ENCODE measurements at regions not wholly inside any gene's neighbourhood (a gene's known extent, or its start where the extent isn't known, plus 50 kb on each side); places are given as distances from the start of the nearest gene placed in this dataset.

- H3K36me3 Mint-ChIP-seq (ENCODE audit: low read depth): no peaks in the 10 kb centered on the region
- H3K4me3 Mint-ChIP-seq: no peak overlapping the region
- no peak overlapping the region for H3K27ac Mint-ChIP-seq
- no peak for DNase-seq
- H3K9me3 Mint-ChIP-seq: no peaks in the 10 kb centered on the region
- intact Hi-C loops (cut with micrococcal nuclease): no loop called here
- H3K4me1 Mint-ChIP-seq: no peaks in the 10 kb centered on the region
- H3K27me3 Mint-ChIP-seq: no peaks in the 10 kb centered on the region
Observed at GRCh38 chr2:156099382-156099781, 233.1 kb downstream of the NR4A2 start.

- Mint-ChIP-seq H3K27ac (no peak overlapping the region), H3K27me3 (no peaks in the 10 kb centered on the region)
- intact Hi-C loops (cut with micrococcal nuclease): no loop called here
Observed at GRCh38 chr2:156098506-156098905, 234.0 kb downstream of the NR4A2 start.

GRCh38 chr2:156088587-156088986, 243.9 kb downstream of the NR4A2 start:
- no peak for DNase-seq
- no peaks in the 10 kb centered on the region for H3K36me3 Mint-ChIP-seq (ENCODE audit: low read depth)
- intact Hi-C loops (cut with micrococcal nuclease): no loop called here
- no peak overlapping the region for H3K27ac Mint-ChIP-seq
- no peaks in the 10 kb centered on the region for H3K4me1 Mint-ChIP-seq
- no peaks in the 10 kb centered on the region for H3K9me3 Mint-ChIP-seq
- H3K4me3 Mint-ChIP-seq: no peak overlapping the region
- H3K27me3 Mint-ChIP-seq: no peaks in the 10 kb centered on the region

More at GRCh38 chr2:156098506-156098905, 234.0 kb downstream of the NR4A2 start:
- H3K4me1 Mint-ChIP-seq: no peaks in the 10 kb centered on the region
- H3K4me3 Mint-ChIP-seq: no peak overlapping the region
- no peaks in the 10 kb centered on the region for H3K36me3 Mint-ChIP-seq (ENCODE audit: low read depth)
- no peaks in the 10 kb centered on the region for H3K9me3 Mint-ChIP-seq
- DNase-seq: no peak

- Mint-ChIP-seq H3K36me3 (ENCODE audit: low read depth) (no peaks in the 10 kb centered on the region), H3K4me3 (no peak overlapping the region), H3K4me1 (no peaks in the 10 kb centered on the region), H3K27me3 (no peaks in the 10 kb centered on the region), H3K9me3 (no peaks in the 10 kb centered on the region), H3K27ac (no peak overlapping the region)
- no peak for DNase-seq
- intact Hi-C loops (cut with micrococcal nuclease): no loop called here
Observed at GRCh38 chr2:156087875-156088274, 244.6 kb downstream of the NR4A2 start.

GRCh38 chr2:156083763-156084493, 248.6 kb downstream of the NR4A2 start:
- Mint-ChIP-seq H3K9me3 (no peaks in the 10 kb centered on the region), H3K27ac (no peak overlapping the region), H3K27me3 (no peaks in the 10 kb centered on the region), H3K36me3 (ENCODE audit: low read depth) (no peaks in the 10 kb centered on the region), H3K4me3 (no peak overlapping the region), H3K4me1 (no peaks in the 10 kb centered on the region)
- intact Hi-C loops (cut with micrococcal nuclease): no loop called here
- no peak for DNase-seq

- intact Hi-C loops (cut with micrococcal nuclease): no loop called here
- Mint-ChIP-seq H3K27me3 (no peaks in the 10 kb centered on the region), H3K36me3 (ENCODE audit: low read depth) (no peaks in the 10 kb centered on the region), H3K4me1 (no peaks in the 10 kb centered on the region), H3K27ac (no peak overlapping the region), H3K4me3 (no peak overlapping the region), H3K9me3 (no peaks in the 10 kb centered on the region)
- no peak for DNase-seq
Observed at GRCh38 chr2:156079845-156080244, 252.7 kb downstream of the NR4A2 start.

GRCh38 chr2:156077041-156077742, 255.3 kb downstream of the NR4A2 start:
- H3K4me1 Mint-ChIP-seq: no peaks in the 10 kb centered on the region
- no peak overlapping the region for H3K27ac Mint-ChIP-seq
- no peak for DNase-seq
- H3K4me3 Mint-ChIP-seq: no peak overlapping the region
- intact Hi-C loops (cut with micrococcal nuclease): no loop called here
- no peaks in the 10 kb centered on the region for H3K9me3 Mint-ChIP-seq
- no peaks in the 10 kb centered on the region for H3K27me3 Mint-ChIP-seq
- no peaks in the 10 kb centered on the region for H3K36me3 Mint-ChIP-seq (ENCODE audit: low read depth)

GRCh38 chr2:156065912-156066311, 266.6 kb downstream of the NR4A2 start:
- Mint-ChIP-seq H3K4me3 (no peak overlapping the region), H3K27ac (no peak overlapping the region), H3K27me3 (no peaks in the 10 kb centered on the region), H3K9me3 (no peaks in the 10 kb centered on the region), H3K4me1 (no peaks in the 10 kb centered on the region), H3K36me3 (ENCODE audit: low read depth) (no peaks in the 10 kb centered on the region)
- DNase-seq: no peak
- intact Hi-C loops (cut with micrococcal nuclease): no loop called here

- H3K27ac Mint-ChIP-seq: no peak overlapping the region
- no peak overlapping the region for H3K4me3 Mint-ChIP-seq
- H3K36me3 Mint-ChIP-seq (ENCODE audit: low read depth): no peaks in the 10 kb centered on the region
- intact Hi-C loops (cut with micrococcal nuclease): no loop called here
- DNase-seq: no peak
- H3K27me3 Mint-ChIP-seq: no peaks in the 10 kb centered on the region
- no peaks in the 10 kb centered on the region for H3K4me1 Mint-ChIP-seq
- no peaks in the 10 kb centered on the region for H3K9me3 Mint-ChIP-seq
Observed at GRCh38 chr2:156064540-156064939, 268.0 kb downstream of the NR4A2 start.

GRCh38 chr2:156057647-156058046, 274.9 kb downstream of the NR4A2 start:
- intact Hi-C loops (cut with micrococcal nuclease): no loop called here
- H3K27ac Mint-ChIP-seq: no peak overlapping the region
- no peak for DNase-seq
- no peaks in the 10 kb centered on the region for H3K9me3 Mint-ChIP-seq
- H3K27me3 Mint-ChIP-seq: no peaks in the 10 kb centered on the region
- H3K4me1 Mint-ChIP-seq: no peaks in the 10 kb centered on the region
- H3K36me3 Mint-ChIP-seq (ENCODE audit: low read depth): no peaks in the 10 kb centered on the region
- no peak overlapping the region for H3K4me3 Mint-ChIP-seq

GRCh38 chr2:156054983-156055382, 277.5 kb downstream of the NR4A2 start:
- Mint-ChIP-seq H3K4me3 (no peak overlapping the region), H3K9me3 (no peaks in the 10 kb centered on the region), H3K27me3 (no peaks in the 10 kb centered on the region), H3K36me3 (ENCODE audit: low read depth) (no peaks in the 10 kb centered on the region), H3K27ac (no peak overlapping the region), H3K4me1 (no peaks in the 10 kb centered on the region)
- intact Hi-C loops (cut with micrococcal nuclease): no loop called here
- no peak for DNase-seq

- intact Hi-C loops (cut with micrococcal nuclease): no loop called here
- H3K9me3 Mint-ChIP-seq: no peaks in the 10 kb centered on the region
- no peak overlapping the region for H3K27ac Mint-ChIP-seq
- no peak overlapping the region for H3K4me3 Mint-ChIP-seq
- no peak for DNase-seq
- no peaks in the 10 kb centered on the region for H3K36me3 Mint-ChIP-seq (ENCODE audit: low read depth)
- no peaks in the 10 kb centered on the region for H3K4me1 Mint-ChIP-seq
- no peaks in the 10 kb centered on the region for H3K27me3 Mint-ChIP-seq
Observed at GRCh38 chr2:156046900-156047299, 285.6 kb downstream of the NR4A2 start.

GRCh38 chr2:156042895-156043294, 289.6 kb downstream of the NR4A2 start:
- no peaks in the 10 kb centered on the region for H3K36me3 Mint-ChIP-seq (ENCODE audit: low read depth)
- no peaks in the 10 kb centered on the region for H3K27me3 Mint-ChIP-seq
- no peaks in the 10 kb centered on the region for H3K4me1 Mint-ChIP-seq
- no peaks in the 10 kb centered on the region for H3K9me3 Mint-ChIP-seq
- H3K27ac Mint-ChIP-seq: no peak overlapping the region
- intact Hi-C loops (cut with micrococcal nuclease): no loop called here
- H3K4me3 Mint-ChIP-seq: no peak overlapping the region
- DNase-seq: no peak

- H3K27ac Mint-ChIP-seq: no peak overlapping the region
- intact Hi-C loops (cut with micrococcal nuclease): no loop called here
- no peaks in the 10 kb centered on the region for H3K9me3 Mint-ChIP-seq
- H3K36me3 Mint-ChIP-seq (ENCODE audit: low read depth): no peaks in the 10 kb centered on the region
- DNase-seq: no peak
- H3K4me3 Mint-ChIP-seq: no peak overlapping the region
- no peaks in the 10 kb centered on the region for H3K27me3 Mint-ChIP-seq
- H3K4me1 Mint-ChIP-seq: no peaks in the 10 kb centered on the region
Observed at GRCh38 chr2:156038021-156038420, 294.5 kb downstream of the NR4A2 start.

GRCh38 chr2:156037482-156037881, 295.0 kb downstream of the NR4A2 start:
- no peak for DNase-seq
- intact Hi-C loops (cut with micrococcal nuclease): no loop called here
- Mint-ChIP-seq H3K36me3 (ENCODE audit: low read depth) (no peaks in the 10 kb centered on the region), H3K9me3 (no peaks in the 10 kb centered on the region), H3K27me3 (no peaks in the 10 kb centered on the region), H3K4me1 (no peaks in the 10 kb centered on the region), H3K4me3 (no peak overlapping the region), H3K27ac (no peak overlapping the region)

Measured in activated CD4-positive, alpha-beta T cell treated with anti-CD3 and anti-CD28 coated beads, Interleukin-2, amount 10 ng/mL, durations not matched to agents 24 days and 14 days (primary cell).